ENCODE measurements at regions not wholly inside any gene's neighbourhood (a gene's known extent, or its start where the extent isn't known, plus 50 kb on each side); places are given as distances from the start of the nearest gene placed in this dataset.

DNA sequence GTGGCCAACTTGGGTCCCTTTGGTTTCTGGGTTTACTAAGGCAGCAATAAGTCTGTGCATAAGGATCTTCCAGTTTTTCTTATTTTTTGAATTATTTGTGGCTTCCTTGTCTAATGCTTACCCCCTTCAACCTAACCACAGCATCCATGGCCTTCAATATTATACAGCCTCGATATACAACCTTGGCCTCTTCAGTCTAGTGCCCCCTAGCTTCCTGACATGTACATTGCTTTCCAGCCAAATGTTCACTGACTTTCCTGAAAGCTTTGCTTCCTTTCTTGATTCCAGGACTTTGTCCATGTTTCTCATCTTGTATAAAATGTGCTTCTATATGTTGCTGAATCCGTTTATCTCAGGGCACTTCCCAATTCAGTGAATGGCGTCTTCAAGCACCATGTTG is 310.1 kb downstream of the OLFM4 start:
- no peaks in the 10 kb centered on the region for H3K79me1 ChIP-seq (ENCODE audit: insufficient read depth, low read depth, low read length, poor library complexity, severe bottlenecking)
- H3K56ac ChIP-seq (ENCODE audit: insufficient read length, low read depth, low read length): no peak overlapping the region
- no peak overlapping the region for H2AK5ac ChIP-seq (ENCODE audit: insufficient read length, low read length)
- peaks cover 12% of the 10 kb centered on the region; the same call in 1 of the 2 replicates for H3K27me3 ChIP-seq (ENCODE audit: insufficient read depth, low read length)
- H3K23me2 ChIP-seq (ENCODE audit: insufficient read length, low read depth, low read length, poor library complexity, severe bottlenecking): no peaks in the 10 kb centered on the region
- H3K4me3 Mint-ChIP-seq: no peak overlapping the region
- H3K4me2 ChIP-seq (ENCODE audit: insufficient read depth, insufficient read length, low read length): no peak overlapping the region
- H3K4me1 Mint-ChIP-seq: peaks cover 33 to 43% of the 10 kb centered on the region in 2 experiments
- no peak overlapping the region for H3K14ac ChIP-seq (ENCODE audit: insufficient read depth, low read length)
- no CpG with 5 or more reads among the region's 3 CpGs for WGBS (ENCODE audit: extremely low coverage, insufficient read length, low lambda C conversion rate)
- no peak overlapping the region for H2BK20ac ChIP-seq (ENCODE audit: low read depth, low read length, poor library complexity, severe bottlenecking)
- no peak overlapping the region for H2BK5ac ChIP-seq (ENCODE audit: insufficient read length, low read length)
- TF ChIP-seq CTCF (conservative IDR thresholded peaks at IDR 0.05): peak; percentile 54; the same call in 2 of the 3 replicates
- no peak overlapping the region for H3K27ac ChIP-seq (ENCODE audit: insufficient read length, low read depth, low read length)
- no peak overlapping the region for H3K27ac Mint-ChIP-seq
- no peak overlapping the region for H3K23ac ChIP-seq (ENCODE audit: insufficient read length, low read depth, low read length)
- H3K36me3 Mint-ChIP-seq (ENCODE audit: insufficient read depth in 1 of 3, low read depth in 3 of 3): peaks cover 2 to 12% (median 4%) of the 10 kb centered on the region in 3 experiments; a peak in 3 of 7 replicates
- peaks cover 0 to 9% of the 10 kb centered on the region in 2 experiments; a peak in 2 of 5 replicates for H3K9me3 Mint-ChIP-seq
- H3K4me1 ChIP-seq (ENCODE audit: insufficient read depth, low read length): peaks cover 7% of the 10 kb centered on the region
- no peaks in the 10 kb centered on the region for H3K79me2 ChIP-seq (ENCODE audit: insufficient read depth, low read length)
- H4K91ac ChIP-seq (ENCODE audit: insufficient read length, low read depth, low read length): no peak overlapping the region
- H3K18ac ChIP-seq (ENCODE audit: insufficient read length, low read depth, low read length): no peak overlapping the region
- no peak overlapping the region for H2BK15ac ChIP-seq (ENCODE audit: low read depth, low read length)
- no peak for DNase-seq
- no peaks in the 10 kb centered on the region for H3K9me3 ChIP-seq (ENCODE audit: control insufficient read depth, low read depth, low read length)
- no peak overlapping the region for H2AFZ ChIP-seq (ENCODE audit: low read length)
- no peak overlapping the region for H4K8ac ChIP-seq (replicated peaks; ENCODE audit: insufficient read length, low read depth, low read length)
- no peak overlapping the region for H3K9ac ChIP-seq (ENCODE audit: extremely low read depth, insufficient read length, low read length)
- H4K20me1 ChIP-seq (ENCODE audit: control insufficient read depth, insufficient read depth, insufficient read length): no peaks in the 10 kb centered on the region
- H4K5ac ChIP-seq (ENCODE audit: insufficient read length, low read depth, low read length): no peak overlapping the region
- H3T11ph ChIP-seq (ENCODE audit: low read length): no peak overlapping the region
- no peak overlapping the region for H2BK12ac ChIP-seq (ENCODE audit: insufficient read length, low read depth, low read length)
- H3K4ac ChIP-seq (ENCODE audit: low read depth, low read length): no peak overlapping the region
- H2BK120ac ChIP-seq (ENCODE audit: low read depth, low read length, poor library complexity, severe bottlenecking): no peak overlapping the region
- peaks cover 39% of the 10 kb centered on the region for H3K27me3 Mint-ChIP-seq (ENCODE audit: low read depth)

Measured in H9 (cell line).